Tibial nerve (tissue), 4 donors: ENCODE measurements at regions not wholly inside any gene's neighbourhood (a gene's known extent, or its start where the extent isn't known, plus 50 kb on each side); places are given as distances from the start of the nearest gene placed in this dataset.

Experiments used
- EP300 ChIP-seq, 2 donors: sonication (generic); formaldehyde crosslinking; IDR thresholded peaks; one replicate each; pipeline ENCODE4 v1.6.1; 2017; ENCODE audit warnings: antibody characterized with exemption in 2 of 2, mild to moderate bottlenecking in 1 of 2
- POLR2A ChIP-seq, 2 donors: fragments of 450-650 bp; IDR thresholded peaks; one replicate each; pipeline ENCODE4 v1.6.1; 2017; ENCODE audit warnings: antibody characterized with exemption in 2 of 2, mild to moderate bottlenecking in 2 of 2, moderate library complexity in 2 of 2
- TF ChIP-seq, protein P1 (sequence below), 5 experiments: fragments of 200-600 bp in 3 of 5; fragments of 450-650 bp in 2 of 5; sonication (generic) in 3 of 5; IDR thresholded peaks; one replicate each; pipeline ENCODE4 v1.5.1; 2016 to 2019; ENCODE audit warnings: antibody characterized with exemption in 5 of 5, mild to moderate bottlenecking in 3 of 5, moderate library complexity in 2 of 5

DNA sequence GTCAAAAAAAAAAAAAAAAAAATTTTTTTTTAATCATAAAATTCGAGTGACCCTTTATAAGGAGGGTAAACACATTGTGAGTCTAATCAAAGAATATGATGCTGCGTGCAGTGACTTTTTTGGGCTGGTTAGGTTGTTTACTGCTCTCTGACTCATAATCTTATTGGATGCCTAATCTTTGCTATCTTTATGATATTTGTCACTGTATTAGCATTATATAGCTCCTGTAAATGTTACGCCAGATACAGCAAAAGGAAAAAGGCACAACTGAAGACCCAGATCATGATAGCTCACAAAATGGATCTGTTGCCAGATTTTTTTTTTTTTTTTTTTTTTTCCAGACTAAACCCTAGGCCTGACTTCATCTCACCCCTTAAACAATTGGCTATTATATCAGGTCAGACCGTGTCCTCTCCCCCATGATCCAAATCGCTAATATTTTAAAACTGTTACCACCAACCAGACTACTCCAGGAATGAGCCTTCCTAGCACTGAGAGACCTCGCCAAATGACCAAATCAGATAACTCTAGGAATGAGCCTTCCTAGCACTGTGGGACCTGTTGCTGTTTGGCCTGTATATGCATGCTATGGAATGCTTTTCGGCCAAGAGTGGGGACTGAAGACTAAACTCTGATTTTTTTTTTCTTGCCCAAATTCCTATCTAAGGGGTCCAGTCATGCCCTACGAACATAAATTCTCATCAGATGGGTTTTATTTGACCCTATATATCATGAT, 131.7 kb upstream of the MYO10 start:
- TF ChIP-seq, protein P1, sequence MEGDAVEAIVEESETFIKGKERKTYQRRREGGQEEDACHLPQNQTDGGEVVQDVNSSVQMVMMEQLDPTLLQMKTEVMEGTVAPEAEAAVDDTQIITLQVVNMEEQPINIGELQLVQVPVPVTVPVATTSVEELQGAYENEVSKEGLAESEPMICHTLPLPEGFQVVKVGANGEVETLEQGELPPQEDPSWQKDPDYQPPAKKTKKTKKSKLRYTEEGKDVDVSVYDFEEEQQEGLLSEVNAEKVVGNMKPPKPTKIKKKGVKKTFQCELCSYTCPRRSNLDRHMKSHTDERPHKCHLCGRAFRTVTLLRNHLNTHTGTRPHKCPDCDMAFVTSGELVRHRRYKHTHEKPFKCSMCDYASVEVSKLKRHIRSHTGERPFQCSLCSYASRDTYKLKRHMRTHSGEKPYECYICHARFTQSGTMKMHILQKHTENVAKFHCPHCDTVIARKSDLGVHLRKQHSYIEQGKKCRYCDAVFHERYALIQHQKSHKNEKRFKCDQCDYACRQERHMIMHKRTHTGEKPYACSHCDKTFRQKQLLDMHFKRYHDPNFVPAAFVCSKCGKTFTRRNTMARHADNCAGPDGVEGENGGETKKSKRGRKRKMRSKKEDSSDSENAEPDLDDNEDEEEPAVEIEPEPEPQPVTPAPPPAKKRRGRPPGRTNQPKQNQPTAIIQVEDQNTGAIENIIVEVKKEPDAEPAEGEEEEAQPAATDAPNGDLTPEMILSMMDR (IDR thresholded peaks at IDR 0.05): no peak
- TF ChIP-seq POLR2A (IDR thresholded peaks at IDR 0.05) (no peak), EP300 (IDR thresholded peaks at IDR 0.05) (no peak)
